ENCODE measurements at regions not wholly inside any gene's neighbourhood (a gene's known extent, or its start where the extent isn't known, plus 50 kb on each side); places are given as distances from the start of the nearest gene placed in this dataset.
"Not testable (repeated sequence)": the region's sequence is repeated elsewhere in the genome, so short reads cannot be mapped to it uniquely, and the experiment has no call there.

GRCh38 chr4:13983189-13983790 lies 355.8 kb upstream of the BOD1L1 start:
- intact Hi-C loops (cut with micrococcal nuclease) = no loop called here

DNA sequence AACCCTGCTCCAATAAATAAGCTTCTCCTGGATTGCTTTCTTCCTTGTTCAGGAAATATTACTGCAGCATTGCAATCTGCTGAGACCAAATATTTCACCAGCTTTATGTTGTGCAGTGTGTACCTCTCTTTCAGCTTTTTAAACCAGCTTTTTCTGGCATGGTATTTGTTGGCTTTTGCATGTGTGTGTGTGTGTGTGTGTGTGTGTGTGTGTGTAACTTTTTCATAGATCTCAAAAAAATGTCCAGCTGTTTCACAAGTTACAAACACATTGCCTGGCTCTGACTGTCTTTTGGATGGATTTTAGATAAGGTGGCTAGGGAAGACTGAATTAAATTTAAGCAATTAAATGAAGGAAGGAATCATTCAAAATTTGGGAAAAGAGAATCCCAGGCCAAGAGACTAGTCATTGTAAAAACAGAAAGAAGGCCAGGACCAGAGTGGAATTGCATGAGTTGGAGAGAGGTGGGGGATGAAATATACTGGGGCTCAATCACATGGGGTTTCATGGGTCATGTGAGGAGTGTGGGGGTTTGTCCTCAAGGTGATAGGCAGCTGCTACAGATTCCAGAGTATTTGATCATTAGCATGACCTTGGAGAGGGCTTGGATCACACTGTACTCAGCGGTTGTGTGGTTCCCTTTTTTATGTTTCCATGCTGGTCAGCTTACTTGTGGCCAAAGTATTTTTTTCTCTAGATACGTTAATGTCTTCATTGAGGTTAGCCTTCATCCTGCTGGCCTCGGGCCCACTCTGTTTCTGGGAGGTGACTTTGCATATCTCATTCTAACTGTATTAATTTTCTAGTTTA lies 357.7 kb upstream of the BOD1L1 start:
- intact Hi-C loops (cut with micrococcal nuclease) = no loop called here

- intact Hi-C loops (cut with micrococcal nuclease) = no loop called here
Observed at GRCh38 chr4:13985837-13986236, 358.3 kb upstream of the BOD1L1 start.

GRCh38 chr4:13986548-13986947 lies 359.0 kb upstream of the BOD1L1 start:
- intact Hi-C loops (cut with micrococcal nuclease) = no loop called here

DNA sequence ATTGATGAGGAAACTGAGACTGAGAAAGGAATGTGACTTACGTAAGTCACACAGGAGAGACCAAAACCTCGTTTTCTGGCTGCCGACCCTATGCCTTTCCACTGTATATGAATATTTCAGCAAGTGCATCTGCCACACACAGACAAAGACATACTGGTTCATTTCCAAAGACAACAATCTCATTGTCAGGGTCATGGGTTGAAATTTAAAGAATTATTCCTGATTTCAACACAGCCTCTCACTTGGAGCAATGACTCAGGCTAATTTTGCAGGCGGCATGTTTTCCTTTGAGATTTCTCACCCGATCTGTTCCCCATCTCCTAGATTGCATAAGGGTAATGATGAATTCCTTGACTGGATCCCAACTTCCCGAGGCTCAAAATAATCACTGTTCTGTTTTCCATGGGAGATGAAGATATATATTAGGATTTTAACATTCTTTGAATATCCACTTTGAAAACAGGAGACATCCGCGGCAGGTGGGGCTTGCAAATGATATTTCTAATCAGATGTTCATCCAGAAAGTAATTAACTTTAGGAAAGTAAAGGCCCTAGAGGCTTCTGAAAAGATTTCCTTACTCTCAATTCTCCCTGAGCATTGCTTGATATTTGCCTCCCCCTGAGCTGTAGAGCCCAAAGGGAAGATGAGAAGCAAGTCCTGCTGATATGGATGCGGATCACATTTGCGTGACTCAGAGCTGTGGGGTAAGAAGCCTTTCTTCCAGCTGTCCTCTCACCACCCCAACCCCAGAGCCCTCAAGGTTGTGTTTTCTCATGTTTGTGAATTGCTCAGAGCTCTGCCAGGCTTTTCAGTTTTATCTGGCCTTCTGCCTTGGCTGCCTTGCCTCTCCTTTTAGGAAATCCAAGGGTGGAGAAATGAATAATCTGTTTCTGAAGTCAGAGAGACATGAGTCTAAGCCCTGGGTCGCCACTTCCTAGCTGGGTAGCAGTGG lies 361.1 kb upstream of the BOD1L1 start:
- intact Hi-C loops (cut with micrococcal nuclease) = no loop called here

- intact Hi-C loops (cut with micrococcal nuclease) = no loop called here
Observed at GRCh38 chr4:13989501-13989900, 362.0 kb upstream of the BOD1L1 start.

- intact Hi-C loops (cut with micrococcal nuclease) = no loop called here
Observed at GRCh38 chr4:13990596-13991589, 363.4 kb upstream of the BOD1L1 start.

DNA sequence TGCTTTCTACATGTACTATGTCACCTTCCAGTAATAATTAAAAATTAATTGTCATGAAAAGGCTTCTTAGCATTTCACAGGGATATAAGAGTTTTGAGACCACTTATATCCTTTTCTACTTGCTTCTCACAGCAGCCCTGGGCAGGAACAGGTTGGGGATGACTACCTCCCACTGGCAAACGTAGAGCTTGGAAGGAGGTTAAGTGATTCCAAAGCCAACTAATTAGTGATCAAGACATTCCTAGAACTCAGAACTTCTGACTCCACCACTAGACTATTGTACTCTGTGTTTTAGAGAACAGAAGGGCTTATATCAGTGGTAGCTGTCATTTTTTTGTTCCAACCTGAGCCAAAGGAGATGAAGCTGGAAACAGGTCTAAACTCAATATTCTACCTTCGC lies 364.5 kb upstream of the BOD1L1 start:
- intact Hi-C loops (cut with micrococcal nuclease) = no loop called here

DNA sequence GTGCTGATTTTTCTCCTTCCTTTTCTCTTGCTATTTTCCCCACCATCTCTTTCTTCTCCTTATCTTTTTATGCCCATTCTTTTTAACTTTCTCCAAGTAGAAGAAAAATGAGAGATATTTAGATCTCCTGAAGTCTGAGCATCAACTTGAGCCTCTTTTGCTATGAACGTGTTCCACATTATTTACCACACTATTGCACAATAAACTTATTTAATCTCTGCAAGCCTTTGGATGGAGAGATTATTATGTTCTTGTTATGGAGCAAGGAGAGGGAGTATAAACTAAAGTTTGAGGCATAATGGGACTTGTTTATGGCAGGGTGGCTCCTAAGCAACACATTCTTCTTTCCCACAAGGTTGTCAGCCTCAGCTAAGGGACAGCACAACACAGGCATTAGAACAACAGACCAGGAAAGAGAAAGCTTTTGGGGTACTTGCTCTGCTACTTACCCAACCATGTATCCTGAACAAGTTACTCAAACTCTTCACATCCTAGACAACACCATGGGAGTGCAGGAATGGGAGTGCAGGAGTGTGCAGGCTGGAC lies 365.5 kb upstream of the BOD1L1 start:
- intact Hi-C loops (cut with micrococcal nuclease) = no loop called here

- intact Hi-C loops (cut with micrococcal nuclease) = no loop called here
Observed at GRCh38 chr4:13994016-13994415, 366.5 kb upstream of the BOD1L1 start.

GRCh38 chr4:13998850-13999445 lies 371.4 kb upstream of the BOD1L1 start:
- intact Hi-C loops (cut with micrococcal nuclease) = no loop called here

DNA sequence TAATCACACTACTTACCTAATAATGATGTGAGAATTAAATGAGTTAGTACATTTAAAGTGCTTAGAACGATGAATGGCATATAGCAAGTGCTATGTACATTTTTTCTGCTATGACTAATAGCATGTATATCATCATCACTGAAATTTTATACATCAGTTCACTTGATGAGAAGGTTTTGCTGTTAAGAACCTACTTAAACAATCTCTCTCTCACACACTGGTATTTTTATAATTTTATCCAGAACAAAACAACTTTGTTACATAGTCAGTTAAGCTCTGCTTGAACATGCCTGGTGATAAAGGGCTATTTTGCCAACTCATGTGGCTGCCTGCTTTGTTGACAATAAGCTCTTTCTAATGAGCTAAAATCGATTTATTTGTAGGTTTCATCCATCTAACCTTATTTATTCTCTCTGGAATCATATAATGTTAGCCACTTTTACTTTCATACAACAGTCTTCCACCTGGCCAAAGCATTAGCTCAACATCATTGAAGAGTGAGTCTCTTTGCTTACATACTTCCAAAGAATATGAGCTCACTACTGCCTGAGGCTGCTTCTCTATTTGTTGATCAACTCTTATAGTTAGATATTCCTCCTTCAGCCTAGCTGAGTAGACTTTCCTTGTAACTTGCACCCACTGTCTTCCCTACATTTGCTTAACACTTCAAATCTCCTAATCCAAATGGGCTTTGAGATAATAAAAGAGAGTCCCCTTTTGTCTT lies 372.7 kb upstream of the BOD1L1 start:
- intact Hi-C loops (cut with micrococcal nuclease) = no loop called here

GRCh38 chr4:14002331-14002730 lies 374.8 kb upstream of the BOD1L1 start:
- intact Hi-C loops (cut with micrococcal nuclease) = not testable (repeated sequence)

- intact Hi-C loops (cut with micrococcal nuclease) = no loop called here
Observed at GRCh38 chr4:14008494-14008893, 381.0 kb upstream of the BOD1L1 start.

DNA sequence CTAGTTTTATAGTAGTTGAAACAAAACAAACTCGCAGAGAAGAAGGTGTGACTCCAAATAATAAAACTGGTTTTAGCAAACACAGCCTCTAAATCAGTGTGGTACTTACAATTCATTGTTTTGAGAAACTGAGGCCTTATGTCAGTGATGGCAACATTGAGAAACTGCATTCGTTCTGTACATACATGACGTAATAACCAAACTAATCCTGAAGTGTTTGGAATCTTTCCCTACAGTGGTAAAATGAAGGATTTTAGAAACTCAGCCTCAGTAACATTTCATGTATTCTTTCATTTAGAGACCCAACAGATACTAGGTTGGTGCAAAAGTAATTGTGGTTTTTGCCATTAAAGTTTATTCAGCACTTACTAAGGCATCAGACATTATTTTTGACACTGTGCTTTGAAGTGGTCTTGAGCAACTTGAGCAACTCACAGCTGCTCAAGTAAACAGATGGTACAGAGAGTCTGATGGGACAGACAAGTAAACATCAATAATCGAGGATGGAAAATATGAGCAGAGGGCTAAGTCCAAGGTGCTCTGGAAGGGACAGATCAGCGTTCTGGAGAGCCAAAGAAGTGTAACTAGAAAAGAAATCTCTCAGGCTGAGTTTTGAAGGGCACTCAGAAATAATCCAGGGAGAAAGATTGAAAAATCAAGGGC lies 390.8 kb upstream of the BOD1L1 start:
- intact Hi-C loops (cut with micrococcal nuclease) = no loop called here

DNA sequence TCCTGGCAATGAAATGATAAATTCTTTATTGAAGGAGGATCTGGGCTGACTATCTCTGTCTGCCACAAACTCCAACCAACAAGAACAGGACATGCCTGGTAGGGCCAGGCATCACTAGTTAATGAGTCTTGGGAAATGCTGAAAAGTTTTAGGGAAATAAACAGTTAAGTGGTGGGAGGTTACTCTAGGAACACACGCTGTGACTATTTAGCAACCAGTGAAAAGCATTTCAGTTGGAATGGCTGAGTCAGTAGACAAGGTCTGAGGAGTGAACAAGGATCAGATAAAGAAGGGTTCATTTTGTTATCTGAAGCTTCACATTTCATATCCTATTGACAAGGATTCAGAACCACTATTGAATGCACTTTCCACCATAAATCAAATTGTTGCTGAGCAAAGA lies 394.9 kb upstream of the BOD1L1 start:
- intact Hi-C loops (cut with micrococcal nuclease) = no loop called here

- intact Hi-C loops (cut with micrococcal nuclease) = no loop called here
Observed at GRCh38 chr4:14023036-14023435, 395.5 kb upstream of the BOD1L1 start.

DNA sequence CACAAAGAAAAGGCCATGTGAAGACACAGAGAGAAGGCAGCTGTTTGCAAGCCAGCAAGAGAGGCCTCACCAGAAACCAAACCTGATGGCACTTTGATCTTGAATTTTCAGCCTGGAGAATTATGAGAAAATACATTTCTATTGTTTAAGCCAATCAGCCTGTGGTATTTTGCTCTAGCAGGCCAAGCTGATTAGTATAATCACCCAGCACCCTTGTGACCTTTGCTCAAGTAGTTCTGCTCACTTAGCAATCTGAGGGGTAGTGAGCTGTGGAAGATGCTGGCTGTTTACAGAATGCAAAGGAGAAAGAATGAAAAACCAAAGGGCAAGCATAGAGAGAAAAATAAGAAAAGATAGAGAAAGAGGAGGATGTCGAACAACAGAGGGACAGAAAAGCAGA lies 396.4 kb upstream of the BOD1L1 start:
- intact Hi-C loops (cut with micrococcal nuclease) = no loop called here

DNA sequence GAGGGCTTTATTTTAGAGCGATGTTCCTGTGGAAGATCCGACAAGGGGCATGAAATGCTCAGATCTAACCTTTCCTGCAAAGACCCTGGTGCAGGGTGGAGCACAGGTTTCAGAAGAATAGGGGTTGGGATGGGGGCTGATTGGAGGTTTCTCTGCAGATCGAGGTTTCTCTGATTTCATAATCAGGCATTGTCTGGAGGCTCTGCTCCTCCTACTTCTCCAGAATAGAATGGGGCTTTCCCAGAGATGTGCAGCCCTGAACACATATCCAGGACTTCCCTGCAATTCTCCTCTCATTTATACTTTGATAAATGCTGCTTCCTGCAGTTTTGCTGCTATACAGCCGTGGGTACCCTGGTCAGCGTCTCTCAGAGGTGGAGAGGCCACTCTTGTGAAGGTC lies 397.6 kb upstream of the BOD1L1 start:
- intact Hi-C loops (cut with micrococcal nuclease) = no loop called here
